Mammary epithelial cell (primary cell): ENCODE measurements at regions not wholly inside any gene's neighbourhood (a gene's known extent, or its start where the extent isn't known, plus 50 kb on each side); places are given as distances from the start of the nearest gene placed in this dataset.

Source experiments
- EZH2 ChIP-seq: IDR thresholded peaks from 2 replicates; pipeline ENCODE4 v1.6.1; 2012; ENCODE audit warnings: low read length, inconsistent platforms, borderline replicate concordance
- TF ChIP-seq, protein P1 (sequence below), 2 donors: IDR thresholded peaks in 1 of 2; conservative IDR thresholded peaks in 1 of 2; 2 replicates each; pipeline ENCODE4 v1.5.1; 2011 to 2012; ENCODE audit warnings: inconsistent platforms in 2 of 2, low read length in 2 of 2, mild to moderate bottlenecking in 2 of 2, control low read depth in 1 of 2, low read depth in 1 of 2; ENCODE audit not compliant: insufficient read depth in 1 of 2; ENCODE audit errors: extremely low read depth in 1 of 2

- TF ChIP-seq, protein P1, sequence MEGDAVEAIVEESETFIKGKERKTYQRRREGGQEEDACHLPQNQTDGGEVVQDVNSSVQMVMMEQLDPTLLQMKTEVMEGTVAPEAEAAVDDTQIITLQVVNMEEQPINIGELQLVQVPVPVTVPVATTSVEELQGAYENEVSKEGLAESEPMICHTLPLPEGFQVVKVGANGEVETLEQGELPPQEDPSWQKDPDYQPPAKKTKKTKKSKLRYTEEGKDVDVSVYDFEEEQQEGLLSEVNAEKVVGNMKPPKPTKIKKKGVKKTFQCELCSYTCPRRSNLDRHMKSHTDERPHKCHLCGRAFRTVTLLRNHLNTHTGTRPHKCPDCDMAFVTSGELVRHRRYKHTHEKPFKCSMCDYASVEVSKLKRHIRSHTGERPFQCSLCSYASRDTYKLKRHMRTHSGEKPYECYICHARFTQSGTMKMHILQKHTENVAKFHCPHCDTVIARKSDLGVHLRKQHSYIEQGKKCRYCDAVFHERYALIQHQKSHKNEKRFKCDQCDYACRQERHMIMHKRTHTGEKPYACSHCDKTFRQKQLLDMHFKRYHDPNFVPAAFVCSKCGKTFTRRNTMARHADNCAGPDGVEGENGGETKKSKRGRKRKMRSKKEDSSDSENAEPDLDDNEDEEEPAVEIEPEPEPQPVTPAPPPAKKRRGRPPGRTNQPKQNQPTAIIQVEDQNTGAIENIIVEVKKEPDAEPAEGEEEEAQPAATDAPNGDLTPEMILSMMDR (conservative IDR thresholded peaks at IDR 0.05 in 1 of 2, IDR thresholded peaks at IDR 0.05 in 1 of 2; ENCODE audit: extremely low read depth in 1 of 2, insufficient read depth in 1 of 2, low read depth in 1 of 2, low read length in 2 of 2) = no peak
- no peak for TF ChIP-seq EZH2
Measured at GRCh38 chr6:21915707-21916260, 322.2 kb downstream of the SOX4 start.
